H7 (cell line): ENCODE measurements at regions not wholly inside any gene's neighbourhood (a gene's known extent, or its start where the extent isn't known, plus 50 kb on each side); places are given as distances from the start of the nearest gene placed in this dataset.

Experiments
- DNase-seq: peaks from one replicate; pipeline ENCODE4 v3.0.0; 2012
- H3K27me3 ChIP-seq: 2 replicates; pipeline ENCODE4 v1.6.0; 2011; ENCODE audit warnings: mild to moderate bottlenecking, low read length; ENCODE audit not compliant: control insufficient read depth, insufficient read depth
- H3K36me3 ChIP-seq: replicated peaks from 2 replicates; pipeline ENCODE4 v1.5.1; 2011; ENCODE audit warnings: low read length; ENCODE audit not compliant: control insufficient read depth, insufficient read depth
- H3K4me3 ChIP-seq: 2 replicates; pipeline ENCODE4 v1.5.1; 2011; ENCODE audit warnings: low read depth, mild to moderate bottlenecking, control low read depth, low read length, moderate library complexity; ENCODE audit not compliant: insufficient read depth

- Histone ChIP-seq H3K27me3 (no peaks in the 10 kb centered on the region), H3K36me3 (no peaks in the 10 kb centered on the region), H3K4me3 (no peak overlapping the region)
- DNase-seq = no peak
These were observed 80.7 kb upstream of the TNFSF4 start for GRCh38 chr1:173287785-173288184.

- no peaks in the 10 kb centered on the region for H3K36me3 ChIP-seq
- DNase-seq = no peak
These were observed 86.6 kb upstream of the TNFSF4 start for GRCh38 chr1:173293756-173294155.

GRCh38 chr1:173294843-173295242 lies 87.7 kb upstream of the TNFSF4 start:
- DNase-seq = no peak
- H3K36me3 ChIP-seq = no peaks in the 10 kb centered on the region
- H3K27me3 ChIP-seq = no peaks in the 10 kb centered on the region
- H3K4me3 ChIP-seq = no peak overlapping the region

More at GRCh38 chr1:173293756-173294155, 86.6 kb upstream of the TNFSF4 start:
- no peaks in the 10 kb centered on the region for H3K27me3 ChIP-seq
- H3K4me3 ChIP-seq = no peak overlapping the region

GRCh38 chr1:173295391-173295790 lies 88.3 kb upstream of the TNFSF4 start:
- H3K4me3 ChIP-seq = no peak overlapping the region
- DNase-seq = no peak

GRCh38 chr1:173295995-173296394 lies 88.9 kb upstream of the TNFSF4 start:
- no peaks in the 10 kb centered on the region for H3K27me3 ChIP-seq
- no peak overlapping the region for H3K4me3 ChIP-seq
- H3K36me3 ChIP-seq = no peaks in the 10 kb centered on the region
- no peak for DNase-seq

More at GRCh38 chr1:173295391-173295790, 88.3 kb upstream of the TNFSF4 start:
- Histone ChIP-seq H3K27me3 (no peaks in the 10 kb centered on the region), H3K36me3 (no peaks in the 10 kb centered on the region)

- no peak for DNase-seq
- Histone ChIP-seq H3K4me3 (no peak overlapping the region), H3K27me3 (no peaks in the 10 kb centered on the region), H3K36me3 (no peaks in the 10 kb centered on the region)
These were observed 90.8 kb upstream of the TNFSF4 start for GRCh38 chr1:173297798-173298391.

- Histone ChIP-seq H3K27me3 (no peaks in the 10 kb centered on the region), H3K4me3 (no peak overlapping the region), H3K36me3 (no peaks in the 10 kb centered on the region)
- no peak for DNase-seq
These were observed 93.2 kb upstream of the TNFSF4 start for GRCh38 chr1:173300061-173301044.

GRCh38 chr1:173301507-173301906 lies 94.4 kb upstream of the TNFSF4 start:
- DNase-seq = no peak
- H3K4me3 ChIP-seq = no peak overlapping the region
- no peaks in the 10 kb centered on the region for H3K36me3 ChIP-seq
- H3K27me3 ChIP-seq = no peaks in the 10 kb centered on the region

- DNase-seq = no peak
- Histone ChIP-seq H3K27me3 (no peaks in the 10 kb centered on the region), H3K4me3 (no peak overlapping the region), H3K36me3 (no peaks in the 10 kb centered on the region)
These were observed 95.2 kb upstream of the TNFSF4 start for GRCh38 chr1:173302366-173302765.

- Histone ChIP-seq H3K36me3 (no peaks in the 10 kb centered on the region), H3K27me3 (no peaks in the 10 kb centered on the region), H3K4me3 (no peak overlapping the region)
- no peak for DNase-seq
These were observed 96.0 kb upstream of the TNFSF4 start for GRCh38 chr1:173302890-173303829.

GRCh38 chr1:173303984-173304383 lies 96.9 kb upstream of the TNFSF4 start:
- Histone ChIP-seq H3K4me3 (no peak overlapping the region), H3K27me3 (no peaks in the 10 kb centered on the region), H3K36me3 (no peaks in the 10 kb centered on the region)
- DNase-seq = no peak

- Histone ChIP-seq H3K4me3 (no peak overlapping the region), H3K27me3 (no peaks in the 10 kb centered on the region), H3K36me3 (no peaks in the 10 kb centered on the region)
- DNase-seq = no peak
These were observed 97.5 kb upstream of the TNFSF4 start for GRCh38 chr1:173304529-173305227.

GRCh38 chr1:173307845-173308244 lies 100.7 kb upstream of the TNFSF4 start:
- H3K4me3 ChIP-seq = no peak overlapping the region

GRCh38 chr1:173314656-173315055 lies 107.5 kb upstream of the TNFSF4 start:
- H3K4me3 ChIP-seq = no peak overlapping the region
- no peaks in the 10 kb centered on the region for H3K27me3 ChIP-seq
- no peaks in the 10 kb centered on the region for H3K36me3 ChIP-seq
- no peak for DNase-seq

More at GRCh38 chr1:173307845-173308244, 100.7 kb upstream of the TNFSF4 start:
- no peak for DNase-seq
- Histone ChIP-seq H3K27me3 (no peaks in the 10 kb centered on the region), H3K36me3 (no peaks in the 10 kb centered on the region)
